ENCODE measurements at regions not wholly inside any gene's neighbourhood (a gene's known extent, or its start where the extent isn't known, plus 50 kb on each side); places are given as distances from the start of the nearest gene placed in this dataset.
"Not testable (repeated sequence)": the region's sequence is repeated elsewhere in the genome, so short reads cannot be mapped to it uniquely, and the experiment has no call there.

DNA sequence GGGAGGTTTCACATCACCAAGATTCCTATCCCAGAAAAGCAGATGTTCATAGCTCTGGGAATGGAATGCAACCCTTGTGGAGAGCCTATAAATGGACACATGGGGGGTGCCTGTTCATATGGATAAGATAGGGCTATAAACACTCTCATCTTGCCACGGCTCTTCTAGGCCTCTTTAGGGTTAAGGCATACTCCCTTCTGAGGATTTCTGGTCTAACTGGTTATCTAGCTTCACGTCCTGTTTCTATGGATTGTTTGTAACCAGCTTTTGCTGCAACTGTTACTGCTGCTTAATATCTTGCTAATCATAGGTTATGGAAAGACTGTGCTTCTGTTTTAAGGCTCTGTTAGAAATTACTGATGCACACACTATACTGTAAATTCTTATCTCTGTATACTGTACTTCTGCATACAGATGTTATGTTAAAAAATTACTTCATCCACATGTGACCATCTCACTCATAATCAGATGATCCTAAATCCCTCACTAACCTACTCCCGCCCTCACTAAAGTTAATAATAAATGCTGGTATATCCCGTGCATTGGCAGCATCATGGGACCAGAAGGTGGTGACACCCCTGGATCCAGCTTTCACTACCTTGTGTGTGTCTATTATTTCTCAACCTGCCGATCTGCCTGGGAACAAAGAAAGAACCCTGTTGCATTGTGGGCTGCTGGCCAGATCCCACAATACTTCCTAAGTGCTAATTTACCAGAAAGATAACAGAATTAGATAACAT lies 68.7 kb downstream of the PRKAB2 start:
- DNase-seq = not testable (repeated sequence)

DNA sequence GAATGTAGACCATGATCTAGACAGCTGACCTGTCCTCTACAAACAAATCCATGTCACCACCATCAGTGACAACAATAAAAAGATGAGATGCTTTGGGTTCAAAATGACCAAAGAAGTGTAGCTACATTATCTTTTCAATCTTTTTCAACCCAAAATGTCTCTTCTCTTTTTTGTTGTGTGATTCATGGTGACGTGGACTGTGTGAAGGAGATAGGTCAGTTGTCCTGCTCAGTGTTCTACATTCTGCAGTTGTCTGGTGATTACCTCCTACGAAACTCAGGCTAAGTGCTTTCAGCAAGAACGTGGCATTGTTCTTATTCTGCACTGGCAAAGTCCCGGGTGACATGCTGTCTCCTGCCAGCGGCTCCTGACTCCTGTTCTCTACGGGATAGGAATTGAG lies 73.1 kb downstream of the PRKAB2 start:
- no peak for DNase-seq

DNA sequence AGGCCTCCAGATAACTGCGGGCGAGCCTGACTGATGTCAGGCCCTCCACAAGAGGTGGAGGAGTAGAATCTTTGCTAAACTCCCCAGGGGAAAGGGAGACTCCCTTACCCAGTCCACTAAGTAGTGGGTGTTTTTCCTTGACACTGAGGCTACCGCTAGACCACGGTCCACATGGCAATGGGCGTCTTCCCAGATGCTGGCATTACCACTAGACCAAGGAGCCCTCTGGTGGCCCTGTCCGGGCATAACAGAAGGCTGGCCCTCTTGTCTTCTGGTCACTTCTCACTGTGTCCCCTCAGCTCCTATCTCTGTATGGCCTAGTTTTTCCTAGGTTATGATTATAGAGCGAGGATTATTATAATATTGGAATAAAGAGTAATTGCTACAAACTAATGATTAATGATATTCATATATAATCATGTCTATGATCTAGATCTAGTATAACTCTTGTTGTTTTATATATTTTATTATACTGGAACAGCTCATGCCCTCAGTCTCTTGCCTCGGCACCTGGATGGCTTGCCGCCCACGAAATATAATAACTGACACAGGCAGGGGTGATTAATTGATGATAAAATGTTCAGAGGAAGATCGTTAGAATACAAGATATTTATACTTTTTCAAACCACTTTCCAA lies 73.8 kb downstream of the PRKAB2 start:
- DNase-seq = peak in 1 of 2 donors; percentile 29

GRCh38 chr1:147095691-147096090 lies 76.6 kb downstream of the PRKAB2 start:
- no peak for DNase-seq

GRCh38 chr1:147091801-147092200 lies 80.5 kb downstream of the PRKAB2 start:
- no peak for DNase-seq

GRCh38 chr1:147089457-147089856 lies 82.8 kb downstream of the PRKAB2 start:
- DNase-seq = no peak

- no peak for DNase-seq
Observed at GRCh38 chr1:147086129-147086528, 86.1 kb downstream of the PRKAB2 start.

DNA sequence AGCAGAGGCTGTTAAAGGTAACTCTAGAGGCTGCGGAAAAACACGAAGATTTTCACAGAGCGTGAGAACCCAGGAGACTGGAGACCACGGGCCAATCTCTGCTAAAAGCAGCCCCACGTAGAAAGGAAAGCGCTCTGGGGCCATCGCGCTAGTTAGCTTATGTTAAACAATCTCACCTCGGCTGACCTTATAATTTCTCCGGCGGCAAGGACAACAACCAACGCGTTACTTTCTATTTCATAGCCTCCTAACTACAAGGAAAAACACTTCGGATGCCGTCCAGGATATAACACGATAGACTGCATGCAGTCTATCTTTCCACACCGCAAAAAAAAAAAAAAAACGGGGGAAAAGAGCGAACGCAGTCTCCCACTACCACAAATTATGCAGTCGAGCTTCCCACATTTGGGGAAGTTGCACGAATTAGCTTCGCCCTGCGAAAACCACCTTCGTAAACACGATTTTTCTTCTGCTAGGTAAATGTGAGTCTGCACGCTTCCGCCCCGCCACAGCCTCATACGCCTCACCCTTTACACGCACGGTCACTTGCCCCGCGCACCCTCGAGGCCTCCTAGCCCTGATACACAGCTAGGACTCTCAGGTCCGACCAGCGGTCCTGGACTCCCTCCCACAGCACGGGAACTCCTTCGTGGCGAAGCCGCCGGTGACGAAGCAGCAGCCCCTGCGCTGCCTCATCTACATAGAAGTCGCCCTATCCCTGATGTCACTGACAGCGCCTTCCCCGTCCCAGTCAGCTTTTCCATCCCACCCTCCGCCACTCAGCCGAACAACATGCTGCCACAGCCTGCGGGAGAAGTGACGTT lies 87.8 kb downstream of the PRKAB2 start:
- peak; percentile 57 to 78 for DNase-seq

DNA sequence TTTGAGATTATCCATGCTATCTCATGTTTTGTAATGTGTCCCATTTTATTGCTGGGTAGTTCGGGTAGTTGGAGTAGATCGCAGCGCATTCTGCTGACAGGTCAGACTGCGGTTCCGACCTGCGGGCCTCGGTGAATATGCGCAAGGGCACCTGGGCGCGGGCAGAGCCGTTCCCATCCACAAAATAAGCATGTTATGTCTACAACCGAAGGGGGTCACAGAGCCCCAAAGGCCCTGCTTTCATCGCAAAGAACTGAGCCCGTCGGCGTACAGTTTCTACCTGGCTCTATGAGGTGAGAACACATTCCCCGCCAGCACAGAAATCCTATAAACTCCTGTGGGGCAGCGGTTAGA lies 88.4 kb downstream of the PRKAB2 start:
- DNase-seq = no peak

DNA sequence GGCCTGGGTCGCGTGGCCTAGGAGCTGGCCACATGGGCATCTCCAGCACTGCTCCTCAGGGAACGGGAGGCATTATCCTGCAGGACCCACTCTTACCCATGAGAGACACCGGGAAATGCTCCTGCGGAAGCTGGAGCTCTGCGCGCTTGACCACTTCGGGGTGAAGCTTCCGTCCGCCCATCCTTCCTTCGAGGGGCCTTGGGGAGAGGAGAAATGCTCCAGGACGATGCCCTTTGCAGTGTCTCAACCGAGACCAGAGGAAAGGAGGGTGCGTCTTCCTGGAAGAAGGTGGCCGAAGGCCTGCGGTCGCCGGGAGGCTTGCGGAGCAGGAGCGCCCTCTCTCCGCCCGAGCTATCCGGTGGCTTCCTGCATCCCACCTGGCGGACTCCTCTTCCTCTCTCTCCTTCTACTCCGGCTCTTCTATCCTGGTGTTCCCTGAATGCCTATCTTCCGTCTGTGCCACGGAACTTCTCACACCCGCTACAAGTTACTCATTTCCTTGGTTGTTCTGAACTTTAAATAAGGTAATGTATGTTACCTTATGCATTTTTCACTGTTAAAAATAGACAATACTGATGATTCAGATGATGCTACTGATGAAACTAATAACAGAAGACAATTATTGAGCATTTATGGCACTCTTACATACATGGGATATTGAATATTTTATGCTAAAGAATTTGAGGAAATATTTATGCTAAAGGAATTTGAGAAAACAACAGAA lies 91.4 kb downstream of the PRKAB2 start:
- no peak for DNase-seq

DNA sequence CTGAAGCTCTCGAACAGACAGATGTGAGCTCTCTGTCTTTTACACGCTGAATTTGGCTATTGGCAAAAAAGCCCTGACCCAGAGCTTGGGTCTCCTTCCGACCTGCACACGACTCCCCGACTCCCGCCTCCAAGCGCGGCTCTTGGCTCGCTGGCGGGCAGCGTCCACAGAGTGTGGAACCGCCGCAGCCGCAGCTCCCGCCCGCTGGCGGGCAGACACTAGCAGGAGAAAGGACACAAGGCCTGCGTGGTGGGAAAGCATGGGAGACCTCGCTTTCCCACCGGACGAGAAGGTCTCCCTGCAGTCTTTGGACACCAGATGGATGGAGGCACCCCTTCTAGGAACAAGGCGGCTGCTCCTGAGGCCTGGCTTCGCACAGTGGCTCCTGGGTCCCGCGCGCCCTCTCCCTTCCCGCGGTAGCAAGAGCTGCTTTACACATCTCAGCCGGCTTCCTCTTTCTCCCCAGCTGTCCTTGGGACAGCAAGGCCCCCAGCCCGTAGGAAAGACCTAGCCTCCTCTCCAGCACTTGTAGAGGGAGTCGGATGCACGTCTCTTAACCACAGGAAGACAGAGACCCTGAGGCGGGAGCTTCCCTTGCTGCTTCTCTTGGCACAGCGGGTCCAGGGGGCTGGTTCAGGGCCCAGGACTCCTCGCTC lies 92.1 kb downstream of the PRKAB2 start:
- peak in 1 of 2 donors; percentile 9 for DNase-seq

DNA sequence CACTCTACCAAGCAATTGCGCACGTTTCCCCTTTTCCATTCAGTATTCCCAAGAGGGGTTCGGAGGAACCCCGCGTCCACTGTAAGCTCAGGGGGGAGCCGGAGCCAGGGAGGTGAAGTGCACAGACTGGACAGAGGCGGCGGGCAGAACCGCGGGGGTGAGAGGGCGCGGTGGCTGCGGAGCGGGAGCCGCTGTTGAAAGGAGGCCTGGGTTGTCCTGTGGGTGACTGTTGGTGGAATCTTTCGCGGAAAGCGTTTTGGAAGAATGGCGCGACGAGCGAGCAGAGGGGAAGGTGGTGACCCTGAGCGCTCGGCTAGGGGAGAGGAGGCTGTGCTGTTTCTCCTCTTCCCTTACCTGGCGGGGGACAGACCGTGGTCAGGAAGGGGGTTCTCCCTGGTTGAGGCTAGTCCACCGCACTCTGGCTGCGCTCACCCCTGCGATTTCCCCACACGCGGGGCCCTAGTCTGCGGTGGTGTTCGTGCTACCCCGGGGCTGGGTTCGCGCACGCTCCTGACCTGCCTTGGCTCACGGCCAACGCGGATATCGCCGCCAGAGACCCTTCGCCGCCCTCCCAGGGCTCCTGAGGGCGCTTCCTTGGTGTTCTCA lies 92.8 kb downstream of the PRKAB2 start:
- peak in 1 of 2 donors; percentile 12 for DNase-seq

- DNase-seq = no peak
Observed at GRCh38 chr1:147078606-147079399, 93.5 kb downstream of the PRKAB2 start.

- DNase-seq = no peak
Observed at GRCh38 chr1:147077936-147078605, 94.2 kb downstream of the PRKAB2 start.

DNA sequence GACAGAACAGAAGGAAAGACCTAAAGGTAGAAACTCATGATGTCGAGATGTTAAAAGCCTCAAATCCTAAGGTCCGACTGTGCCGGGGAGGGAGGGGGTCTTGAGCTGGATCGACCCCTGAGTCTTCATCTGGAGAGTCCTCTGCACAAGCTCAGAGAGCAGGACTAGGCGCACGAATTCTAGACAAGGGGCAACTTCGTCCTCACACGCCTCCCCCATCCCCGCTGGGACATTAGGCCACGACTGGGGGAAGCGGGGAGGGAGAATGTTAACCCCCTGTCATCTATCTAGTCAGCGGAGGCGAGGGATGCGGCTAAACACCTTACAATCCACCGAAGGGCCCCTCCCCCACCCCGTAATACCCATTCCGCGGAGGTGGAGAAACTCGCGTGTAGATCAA lies 94.7 kb downstream of the PRKAB2 start:
- DNase-seq = no peak

GRCh38 chr1:147077081-147077480 lies 95.2 kb downstream of the PRKAB2 start:
- DNase-seq = no peak

DNA sequence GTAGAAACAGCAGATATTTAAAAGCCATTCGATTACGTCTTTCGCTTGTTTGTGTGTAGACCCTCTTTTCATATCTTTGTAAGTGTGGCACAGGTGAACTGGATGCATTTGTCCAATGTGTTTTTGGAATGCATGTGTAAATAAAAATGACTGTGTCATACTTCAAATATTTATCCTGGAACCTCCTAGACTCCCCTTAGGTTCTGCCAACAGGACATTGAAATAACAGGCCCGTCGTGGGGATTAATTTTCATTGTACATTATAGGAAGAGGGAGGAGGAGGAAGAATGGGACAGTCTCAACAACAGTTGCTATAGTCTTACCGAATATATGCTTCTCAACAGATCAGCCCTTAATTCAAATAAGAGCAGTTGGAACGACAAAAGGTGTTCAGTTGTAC lies 95.8 kb downstream of the PRKAB2 start:
- DNase-seq = no peak

DNA sequence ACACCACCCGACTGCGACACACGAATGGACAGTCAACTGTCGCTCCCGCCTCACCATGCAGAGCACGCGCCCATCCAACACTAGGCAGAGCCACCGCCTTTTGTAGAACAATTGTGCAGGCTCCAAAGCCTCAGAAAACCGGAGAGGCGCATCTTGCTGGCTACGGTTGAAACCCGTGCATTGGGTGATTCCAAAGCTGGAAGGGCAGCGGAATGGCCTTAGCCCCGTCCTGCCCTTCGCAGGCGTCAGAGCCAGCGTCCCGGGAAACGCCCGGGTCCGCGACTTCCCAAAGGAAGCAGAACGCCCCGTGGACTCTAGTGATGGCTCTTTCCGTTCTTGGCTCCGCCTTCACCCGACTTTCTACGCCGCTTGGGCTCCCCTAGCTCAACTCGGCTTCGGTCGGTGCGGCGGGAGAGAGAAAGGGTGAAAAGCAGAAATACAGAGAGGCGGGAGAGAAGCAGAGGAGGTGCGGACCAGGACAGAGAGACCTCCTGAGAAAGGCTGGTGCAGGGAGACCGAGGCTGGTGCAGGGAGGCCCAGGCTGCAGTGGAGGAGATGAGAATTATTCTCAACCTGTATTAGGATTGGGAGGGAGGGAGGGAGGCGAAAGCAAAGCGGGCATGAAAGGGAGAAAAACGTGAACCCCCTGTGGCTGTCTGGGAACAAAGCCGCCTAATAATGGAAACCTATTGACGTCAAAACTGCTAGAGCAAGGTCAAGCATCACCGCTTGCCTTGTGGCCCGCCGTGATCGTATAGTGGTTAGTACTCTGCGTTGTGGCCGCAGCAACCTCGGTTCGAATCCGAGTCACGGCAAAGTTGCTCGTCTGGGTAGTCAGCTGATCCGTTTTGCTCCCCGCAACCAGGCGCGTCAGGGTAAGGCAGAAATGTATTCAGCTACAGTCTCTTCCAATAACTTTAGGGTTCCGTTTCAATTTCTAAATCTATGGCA lies 99.5 kb downstream of the PRKAB2 start:
- DNase-seq = peak in 1 of 2 donors; percentile 23

DNA sequence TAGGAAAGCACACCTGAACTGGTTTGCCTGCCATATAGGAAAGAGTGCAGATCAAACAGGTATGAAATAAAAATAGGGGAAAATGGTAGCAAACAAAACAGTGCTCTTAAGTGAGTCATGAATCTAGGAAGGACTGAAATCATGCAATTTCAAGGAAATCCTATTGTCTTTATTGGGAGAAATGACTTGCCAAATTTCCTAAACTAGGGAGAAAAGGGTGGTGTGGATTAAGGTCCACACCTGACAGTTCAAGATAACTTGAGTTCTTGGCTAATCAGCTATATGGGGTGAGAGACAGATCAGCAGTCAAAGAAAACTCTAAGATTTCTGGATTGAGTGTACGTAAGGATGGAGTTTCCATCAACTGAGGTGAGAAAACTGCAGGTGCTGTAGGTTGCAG lies 101.1 kb downstream of the PRKAB2 start:
- no peak for DNase-seq

DNA sequence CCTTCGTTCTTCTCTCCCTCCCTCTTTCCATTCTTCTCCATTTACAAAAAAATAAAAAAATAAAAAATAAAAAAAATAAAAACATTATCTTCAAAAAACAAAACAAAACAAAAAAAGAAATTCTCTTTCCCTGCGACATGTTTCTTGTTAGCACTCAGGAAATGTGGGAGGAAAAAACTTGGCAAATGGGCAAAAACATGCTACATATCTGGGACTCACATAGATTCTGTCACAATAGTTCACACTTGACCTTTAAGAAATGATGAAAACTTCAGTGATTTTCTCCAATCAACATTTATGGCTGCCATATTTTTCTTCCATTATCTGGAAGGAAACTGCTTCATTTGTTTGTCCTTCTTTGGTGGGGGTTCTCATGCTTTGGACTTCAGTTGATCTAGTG lies 109.3 kb downstream of the PRKAB2 start:
- no peak for DNase-seq

Measured in CD4-positive, alpha-beta T cell treated with Interleukin-4 for 1 hour (primary cell).